Neutrophil (primary cell): ENCODE measurements at regions not wholly inside any gene's neighbourhood (a gene's known extent, or its start where the extent isn't known, plus 50 kb on each side); places are given as distances from the start of the nearest gene placed in this dataset.

Experiments
- H3K27ac ChIP-seq: fragments of 200-600 bp; sonication (generic); 2 replicates; pipeline ENCODE4 v1.5.1; 2016; ENCODE audit warnings: mild to moderate bottlenecking, moderate library complexity
- H3K27me3 ChIP-seq: fragments of 200-600 bp; sonication (generic); 2 replicates; pipeline ENCODE4 v1.6.0; 2016; ENCODE audit warnings: mild to moderate bottlenecking
- H3K36me3 ChIP-seq: fragments of 200-600 bp; sonication (generic); 2 replicates; pipeline ENCODE4 v1.5.1; 2017
- H3K4me1 ChIP-seq, 2 experiments: fragments of 200-600 bp in 1 of 2; sonication (generic) in 1 of 2; 1 replicate in 1 of 2; 2 replicates in 1 of 2; pipeline versions ENCODE4 v1.5.1 to v1.6.1; 2013 to 2016; ENCODE audit warnings: low read depth in 1 of 2, low read length in 1 of 2, mild to moderate bottlenecking in 1 of 2, moderate library complexity in 1 of 2; ENCODE audit not compliant: control insufficient read depth in 1 of 2, insufficient read depth in 1 of 2
- H3K4me3 ChIP-seq, 2 experiments: fragments of 200-600 bp in 1 of 2; sonication (generic) in 1 of 2; 1 replicate in 1 of 2; 2 replicates in 1 of 2; pipeline ENCODE4 v1.5.1; 2013 to 2016; ENCODE audit warnings: low read depth in 1 of 2, low read length in 1 of 2, mild to moderate bottlenecking in 1 of 2, moderate library complexity in 1 of 2
- H3K9me3 ChIP-seq: fragments of 200-600 bp; sonication (generic); 2 replicates; pipeline ENCODE4 v1.5.1; 2016
- TF ChIP-seq, protein P1 (sequence below): fragments of 200-600 bp; sonication (generic); IDR thresholded peaks from 2 replicates; pipeline ENCODE4 v1.5.1; 2016; ENCODE audit warnings: antibody characterized with exemption

DNA sequence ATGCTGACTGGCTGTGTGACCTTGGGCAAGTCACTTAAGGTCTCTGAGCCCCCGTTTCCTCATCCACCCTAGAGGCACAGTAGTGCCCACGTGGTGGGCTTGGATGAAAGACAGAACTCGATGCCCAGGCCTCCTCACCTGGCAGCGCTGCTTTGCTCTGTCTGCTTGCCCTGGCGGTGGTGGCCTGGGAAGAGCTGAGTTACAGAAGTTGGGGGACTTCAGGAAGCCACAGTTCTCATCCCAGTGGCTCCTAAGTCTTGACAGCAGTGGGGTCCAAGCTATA, 171.5 kb upstream of the IER5L start:
- no peak overlapping the region for H3K27ac ChIP-seq

GRCh38 chr9:129348890-129349664, 171.0 kb upstream of the IER5L start:
- peaks cover 13% of the 10 kb centered on the region for H3K27me3 ChIP-seq
- H3K36me3 ChIP-seq: no peaks in the 10 kb centered on the region
- TF ChIP-seq, protein P1, sequence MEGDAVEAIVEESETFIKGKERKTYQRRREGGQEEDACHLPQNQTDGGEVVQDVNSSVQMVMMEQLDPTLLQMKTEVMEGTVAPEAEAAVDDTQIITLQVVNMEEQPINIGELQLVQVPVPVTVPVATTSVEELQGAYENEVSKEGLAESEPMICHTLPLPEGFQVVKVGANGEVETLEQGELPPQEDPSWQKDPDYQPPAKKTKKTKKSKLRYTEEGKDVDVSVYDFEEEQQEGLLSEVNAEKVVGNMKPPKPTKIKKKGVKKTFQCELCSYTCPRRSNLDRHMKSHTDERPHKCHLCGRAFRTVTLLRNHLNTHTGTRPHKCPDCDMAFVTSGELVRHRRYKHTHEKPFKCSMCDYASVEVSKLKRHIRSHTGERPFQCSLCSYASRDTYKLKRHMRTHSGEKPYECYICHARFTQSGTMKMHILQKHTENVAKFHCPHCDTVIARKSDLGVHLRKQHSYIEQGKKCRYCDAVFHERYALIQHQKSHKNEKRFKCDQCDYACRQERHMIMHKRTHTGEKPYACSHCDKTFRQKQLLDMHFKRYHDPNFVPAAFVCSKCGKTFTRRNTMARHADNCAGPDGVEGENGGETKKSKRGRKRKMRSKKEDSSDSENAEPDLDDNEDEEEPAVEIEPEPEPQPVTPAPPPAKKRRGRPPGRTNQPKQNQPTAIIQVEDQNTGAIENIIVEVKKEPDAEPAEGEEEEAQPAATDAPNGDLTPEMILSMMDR: no peak
- no peak overlapping the region for H3K4me3 ChIP-seq
- no peak overlapping the region for H3K27ac ChIP-seq
- H3K9me3 ChIP-seq: no peaks in the 10 kb centered on the region
- peaks cover 71 to 72% of the 10 kb centered on the region in 2 experiments for H3K4me1 ChIP-seq

More for the DNA sequence above, 171.5 kb upstream of the IER5L start:
- Histone ChIP-seq H3K27me3 (peaks cover 13% of the 10 kb centered on the region), H3K4me1 (peaks cover 66% of the 10 kb centered on the region in 2 experiments), H3K4me3 (no peak overlapping the region), H3K9me3 (no peaks in the 10 kb centered on the region), H3K36me3 (no peaks in the 10 kb centered on the region)
- TF ChIP-seq, protein P1: no peak

- TF ChIP-seq, protein P1: no peak
- Histone ChIP-seq H3K27me3 (peaks cover 9% of the 10 kb centered on the region), H3K27ac (peak overlapping the region; percentile 95), H3K9me3 (no peaks in the 10 kb centered on the region), H3K36me3 (no peaks in the 10 kb centered on the region), H3K4me3 (peak overlapping the region; percentile 30 to 41), H3K4me1 (peaks cover 83% of the 10 kb centered on the region in 2 experiments)
These were observed 169.5 kb upstream of the IER5L start for GRCh38 chr9:129347316-129348120.

DNA sequence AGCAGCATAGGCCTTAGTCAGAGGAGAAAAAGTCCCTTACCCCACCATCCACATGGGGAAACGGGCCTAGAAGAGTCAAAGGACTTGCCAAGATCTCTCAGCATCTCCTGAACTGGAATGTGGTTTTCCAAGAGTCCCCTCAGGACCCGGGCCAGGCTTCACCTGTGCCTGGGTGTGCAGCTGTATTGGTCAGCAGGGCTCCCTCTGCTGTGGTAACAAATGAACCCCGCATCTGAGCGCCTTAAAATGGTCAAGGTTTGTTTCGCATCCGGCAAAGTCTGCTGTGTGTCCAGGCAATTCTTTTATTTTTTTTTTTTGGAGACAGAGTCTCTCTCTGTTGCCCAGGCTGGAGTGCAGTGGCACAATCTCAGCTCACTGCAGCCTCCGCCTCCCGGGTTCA, 168.0 kb upstream of the IER5L start:
- Histone ChIP-seq H3K36me3 (no peaks in the 10 kb centered on the region), H3K27ac (peak overlapping the region; percentile 95)
- TF ChIP-seq, protein P1: no peak

GRCh38 chr9:129344641-129345495, 166.8 kb upstream of the IER5L start:
- Histone ChIP-seq H3K4me3 (peak overlapping the region; percentile 55 to 62), H3K4me1 (peaks cover 68 to 70% of the 10 kb centered on the region in 2 experiments), H3K9me3 (no peaks in the 10 kb centered on the region), H3K36me3 (no peaks in the 10 kb centered on the region), H3K27me3 (no peaks in the 10 kb centered on the region), H3K27ac (peak overlapping the region; percentile 95)
- TF ChIP-seq, protein P1: no peak

More for the DNA sequence above, 168.0 kb upstream of the IER5L start:
- Histone ChIP-seq H3K4me1 (peaks cover 70 to 73% of the 10 kb centered on the region in 2 experiments), H3K4me3 (peak overlapping the region; percentile 13 to 30), H3K27me3 (no peaks in the 10 kb centered on the region), H3K9me3 (no peaks in the 10 kb centered on the region)
